Activated T-helper 1 cell treated with anti-CD3 and anti-CD28 coated beads, Interleukin-12 subunit alpha, Interleukin-12 subunit beta, Interleukin-2, Interleukin-4 antibody, amounts not matched to agents 30 ng/mL and 10 ng/mL and 1 ng/mL, durations not matched to agents 14 hours and 24 hours and 36 hours (primary cell): ENCODE measurements at regions not wholly inside any gene's neighbourhood (a gene's known extent, or its start where the extent isn't known, plus 50 kb on each side); places are given as distances from the start of the nearest gene placed in this dataset.
"Not testable (repeated sequence)": the region's sequence is repeated elsewhere in the genome, so short reads cannot be mapped to it uniquely, and the experiment has no call there.

Source experiments
- DNase-seq: peaks from one replicate; pipeline ENCODE4 v3.0.0; 2021; ENCODE audit warnings: low spot score
- H3K27ac Mint-ChIP-seq: one replicate; pipeline ENCODE4 v1.8.0; 2021; ENCODE audit warnings: mild to moderate bottlenecking, mixed read lengths
- H3K27me3 Mint-ChIP-seq: one replicate; pipeline ENCODE4 v1.8.0; 2022; ENCODE audit warnings: mild to moderate bottlenecking, moderate library complexity, mixed read lengths; ENCODE audit not compliant: insufficient read depth
- H3K36me3 Mint-ChIP-seq: one replicate; pipeline ENCODE4 v1.8.0; 2021; ENCODE audit warnings: low read depth, mixed read lengths
- H3K4me1 Mint-ChIP-seq: one replicate; pipeline ENCODE4 v1.8.0; 2021; ENCODE audit warnings: low read depth, mixed read lengths
- H3K4me3 Mint-ChIP-seq: one replicate; pipeline ENCODE4 v1.8.0; 2021; ENCODE audit warnings: mild to moderate bottlenecking, moderate library complexity, mixed read lengths
- H3K9me3 Mint-ChIP-seq: one replicate; pipeline ENCODE4 v1.8.0; 2021; ENCODE audit warnings: mixed read lengths
- intact Hi-C: fragments of 100-400 bp; cut with micrococcal nuclease; formaldehyde crosslinking; loops from one replicate; pipeline ENCODE4 v1.15.1; 2024

DNA sequence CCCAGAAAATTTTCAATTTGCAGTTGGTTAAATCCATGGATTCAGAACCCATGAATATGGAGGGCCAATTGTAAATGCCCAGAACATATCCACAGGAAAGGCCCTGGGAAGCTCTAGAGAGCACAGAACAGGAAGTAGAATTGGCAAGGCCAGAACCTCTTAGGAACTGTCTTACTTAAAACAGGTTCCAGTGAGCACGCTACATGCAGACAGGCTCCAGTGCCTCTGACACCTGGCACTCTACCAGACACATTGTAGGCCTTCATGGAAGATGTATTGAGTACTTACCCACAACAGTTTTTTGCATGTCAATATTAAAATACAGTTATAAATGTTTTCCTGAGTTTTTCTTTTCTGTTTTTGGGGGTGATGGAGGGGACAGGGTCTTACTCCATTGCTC lies 188.2 kb upstream of the FRMD6 start:
- Mint-ChIP-seq H3K4me3 (no peak overlapping the region), H3K27me3 (peaks cover 2% of the 10 kb centered on the region), H3K27ac (no peak overlapping the region), H3K4me1 (no peaks in the 10 kb centered on the region), H3K36me3 (no peaks in the 10 kb centered on the region), H3K9me3 (no peaks in the 10 kb centered on the region)
- intact Hi-C loops = no loop called here
- no peak for DNase-seq

DNA sequence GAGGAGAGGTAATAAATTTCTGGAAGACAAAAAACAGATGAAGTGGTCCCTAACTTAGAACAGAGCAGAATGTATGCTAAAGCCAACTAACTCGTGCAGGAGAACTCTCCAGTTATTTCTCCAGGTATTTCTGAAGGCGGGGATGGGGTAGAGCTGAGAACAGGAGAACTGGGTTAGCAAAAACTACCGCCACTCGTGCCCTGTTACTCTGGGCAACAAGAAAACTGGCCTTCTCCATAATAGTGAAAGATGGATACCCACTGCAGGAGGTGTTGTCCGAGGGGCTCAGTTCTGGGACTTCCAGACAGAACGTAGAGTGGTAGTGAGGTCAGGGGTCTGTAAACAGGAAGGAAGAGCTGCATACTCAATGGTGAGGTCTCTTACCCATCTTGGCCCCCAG lies 187.3 kb upstream of the FRMD6 start:
- Mint-ChIP-seq H3K9me3 (no peaks in the 10 kb centered on the region), H3K4me3 (no peak overlapping the region), H3K36me3 (no peaks in the 10 kb centered on the region), H3K27ac (no peak overlapping the region), H3K4me1 (no peaks in the 10 kb centered on the region), H3K27me3 (peaks cover 2% of the 10 kb centered on the region)
- intact Hi-C loops = no loop called here
- no peak for DNase-seq

DNA sequence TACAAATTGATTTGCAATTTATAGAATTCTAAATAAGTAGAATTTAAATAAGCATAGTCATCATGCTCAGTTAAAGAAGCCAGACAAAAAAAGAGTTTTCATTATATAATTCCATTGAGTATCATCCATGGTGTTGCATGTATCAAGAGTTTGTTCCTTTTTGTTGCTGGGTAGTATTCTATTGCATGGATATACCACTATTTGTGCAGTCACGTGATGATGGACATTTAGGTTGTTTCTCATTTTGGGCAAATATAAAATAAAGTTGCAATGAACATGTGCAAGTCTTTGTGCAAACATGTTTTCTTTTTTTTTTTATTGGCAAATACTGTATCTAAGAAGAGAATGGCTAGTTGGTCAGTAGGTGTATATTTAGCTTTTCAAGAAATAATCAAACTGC lies 186.2 kb upstream of the FRMD6 start:
- Mint-ChIP-seq H3K27me3 (peaks cover 2% of the 10 kb centered on the region), H3K4me3 (no peak overlapping the region), H3K4me1 (no peaks in the 10 kb centered on the region), H3K9me3 (no peaks in the 10 kb centered on the region), H3K27ac (no peak overlapping the region), H3K36me3 (no peaks in the 10 kb centered on the region)
- DNase-seq = no peak
- intact Hi-C loops = no loop called here

DNA sequence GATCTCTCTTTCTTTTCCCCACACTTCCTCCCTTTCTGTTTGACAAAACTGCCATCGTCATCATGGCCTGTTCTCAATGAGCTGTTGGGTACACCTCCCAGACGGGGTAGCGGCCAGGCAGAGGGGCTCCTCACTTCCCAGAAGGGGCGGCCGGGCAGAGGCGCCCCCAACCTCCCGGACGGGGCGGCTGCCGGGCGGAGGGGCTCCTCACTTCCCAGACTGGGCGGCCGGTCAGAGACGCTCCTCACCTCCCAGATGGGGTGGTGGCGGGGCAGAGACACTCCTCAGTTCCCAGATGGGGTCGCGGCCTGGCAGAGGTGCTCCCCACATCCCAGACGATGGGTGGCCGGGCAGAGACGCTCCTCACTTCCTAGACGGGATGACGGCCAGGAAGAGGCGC lies 184.3 kb upstream of the FRMD6 start:
- H3K36me3 Mint-ChIP-seq, H3K4me3 Mint-ChIP-seq, H3K27me3 Mint-ChIP-seq: not testable (repeated sequence)

DNA sequence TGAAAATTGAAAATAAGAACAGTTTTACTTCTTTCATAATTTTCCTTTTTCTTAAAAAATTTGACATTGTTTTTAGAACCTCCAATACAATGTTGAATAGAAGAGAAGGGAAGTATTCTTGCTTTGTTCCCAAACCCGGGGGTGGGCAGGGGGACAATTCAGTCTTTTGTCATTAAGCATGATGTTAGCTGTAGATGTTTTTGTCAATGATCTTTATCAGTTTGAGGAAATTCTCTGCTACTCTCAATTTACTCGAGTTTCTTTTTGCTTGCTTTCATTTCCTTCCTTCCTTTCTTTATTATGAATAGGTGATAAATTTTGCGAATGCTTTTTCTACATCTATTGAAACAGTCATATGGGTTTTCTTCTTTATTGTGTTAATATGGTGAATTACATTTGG lies 183.2 kb upstream of the FRMD6 start:
- H3K4me1 Mint-ChIP-seq = no peaks in the 10 kb centered on the region

More for the DNA sequence above, 184.3 kb upstream of the FRMD6 start:
- H3K4me1 Mint-ChIP-seq, H3K9me3 Mint-ChIP-seq, DNase-seq, H3K27ac Mint-ChIP-seq, intact Hi-C loops: not testable (repeated sequence)

DNA sequence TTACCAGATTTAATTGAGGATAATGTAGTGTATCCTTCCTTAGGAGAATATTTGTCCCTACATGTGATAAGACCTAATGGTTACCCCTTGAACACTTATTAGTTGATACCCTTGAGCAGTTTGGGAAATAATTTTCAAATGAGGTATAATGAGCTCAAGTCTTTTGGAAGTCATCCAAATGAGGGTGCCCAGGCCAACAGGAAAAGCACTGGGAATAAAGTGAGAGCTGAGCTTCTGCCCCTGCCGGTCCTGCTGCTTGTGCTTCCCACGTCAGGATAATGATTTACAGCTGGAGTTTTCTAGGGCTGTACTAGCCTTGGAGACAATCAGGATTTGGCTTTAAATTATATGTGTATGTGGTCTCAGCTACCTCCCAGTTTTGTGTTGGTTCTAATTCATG lies 178.8 kb upstream of the FRMD6 start:
- Mint-ChIP-seq H3K27me3 (peaks cover 10% of the 10 kb centered on the region), H3K4me1 (no peaks in the 10 kb centered on the region), H3K9me3 (no peaks in the 10 kb centered on the region), H3K36me3 (no peaks in the 10 kb centered on the region), H3K4me3 (no peak overlapping the region), H3K27ac (no peak overlapping the region)
- DNase-seq = no peak
- intact Hi-C loops = no loop called here

More for the DNA sequence above, 183.2 kb upstream of the FRMD6 start:
- Mint-ChIP-seq H3K9me3 (no peaks in the 10 kb centered on the region), H3K27me3 (peaks cover 1% of the 10 kb centered on the region), H3K27ac (no peak overlapping the region), H3K4me3 (no peak overlapping the region), H3K36me3 (no peaks in the 10 kb centered on the region)
- intact Hi-C loops = no loop called here
- no peak for DNase-seq

DNA sequence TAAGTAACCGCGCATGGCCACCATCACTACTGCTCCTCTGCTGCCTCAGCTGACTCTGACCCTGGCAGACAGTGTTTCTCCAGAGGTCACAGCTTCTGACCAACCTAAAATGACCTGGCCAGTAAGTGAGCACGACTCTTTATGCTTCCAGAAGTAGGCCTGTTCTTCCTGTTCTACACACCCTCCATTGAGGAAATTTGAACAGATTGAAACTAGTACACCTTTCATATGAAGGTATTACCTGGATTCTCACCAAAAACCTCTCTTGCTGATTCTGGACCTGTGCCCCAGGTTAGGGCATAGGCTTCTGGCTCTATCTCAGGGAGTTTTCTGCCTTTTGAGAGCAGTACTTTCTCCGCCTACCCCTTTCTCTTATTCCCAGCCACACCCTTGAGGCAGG lies 178.4 kb upstream of the FRMD6 start:
- Mint-ChIP-seq H3K4me1 (no peaks in the 10 kb centered on the region), H3K36me3 (no peaks in the 10 kb centered on the region), H3K9me3 (no peaks in the 10 kb centered on the region), H3K4me3 (no peak overlapping the region), H3K27ac (no peak overlapping the region), H3K27me3 (peaks cover 10% of the 10 kb centered on the region)
- DNase-seq = no peak
- intact Hi-C loops = no loop called here

DNA sequence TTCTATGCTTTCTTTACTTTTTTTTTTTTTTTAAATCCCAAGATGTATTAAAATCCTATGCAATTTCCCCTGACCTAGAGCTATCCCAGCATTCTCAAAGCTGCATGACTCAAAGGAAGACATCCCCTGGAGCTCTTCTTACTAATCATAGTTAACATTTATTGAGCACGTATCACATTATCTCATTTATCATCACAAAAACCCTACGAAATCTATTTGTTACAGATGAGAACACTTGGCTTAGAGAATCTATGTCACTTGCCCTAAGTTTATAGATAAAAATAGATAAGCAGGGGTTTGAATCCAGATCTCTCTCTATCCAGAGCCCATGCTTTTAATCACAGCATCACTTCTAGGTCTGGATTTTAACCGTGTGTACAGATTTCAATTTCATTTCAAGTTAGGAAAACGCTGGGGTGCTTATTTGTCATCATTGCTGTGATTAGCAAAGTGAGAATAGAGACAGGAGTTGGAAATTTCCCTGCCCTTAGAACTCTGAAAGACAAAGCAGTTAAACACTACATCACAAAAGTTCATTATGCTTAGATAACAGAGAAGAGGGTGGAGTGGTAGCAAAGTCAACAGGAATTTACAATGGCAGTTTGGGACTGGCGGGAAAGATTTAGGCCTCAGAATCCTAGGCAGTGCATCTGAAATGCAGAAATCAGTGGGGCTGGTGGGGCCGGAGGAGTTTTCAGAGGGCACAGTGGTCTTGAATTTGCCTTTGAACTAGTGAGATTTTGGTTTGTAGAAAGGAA lies 177.7 kb upstream of the FRMD6 start:
- H3K36me3 Mint-ChIP-seq = no peaks in the 10 kb centered on the region

DNA sequence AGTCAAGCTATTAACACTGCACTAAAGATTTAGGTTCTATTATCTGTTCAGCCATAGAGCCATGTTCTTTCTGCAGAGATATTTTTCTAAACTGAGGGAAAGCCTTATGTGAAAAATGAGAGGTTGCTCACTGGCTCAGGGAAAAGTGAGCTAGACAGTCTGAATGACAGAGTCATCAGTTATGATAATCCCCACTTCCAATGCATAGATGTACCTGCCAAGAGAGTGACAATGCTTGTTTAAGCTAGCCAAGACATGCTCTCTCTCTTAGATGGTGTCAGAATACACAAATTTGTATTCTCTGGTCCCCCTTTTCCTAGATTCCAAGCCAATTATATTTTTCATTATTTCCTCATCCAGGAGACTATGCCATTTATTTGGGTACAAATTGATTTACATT lies 176.9 kb upstream of the FRMD6 start:
- H3K9me3 Mint-ChIP-seq = no peaks in the 10 kb centered on the region
- H3K4me3 Mint-ChIP-seq = no peak overlapping the region
- H3K36me3 Mint-ChIP-seq = no peaks in the 10 kb centered on the region
- no peak overlapping the region for H3K27ac Mint-ChIP-seq
- no peak for DNase-seq
- H3K27me3 Mint-ChIP-seq = peaks cover 10% of the 10 kb centered on the region
- intact Hi-C loops = no loop called here
- no peaks in the 10 kb centered on the region for H3K4me1 Mint-ChIP-seq

More for the DNA sequence above, 177.7 kb upstream of the FRMD6 start:
- Mint-ChIP-seq H3K4me3 (no peak overlapping the region), H3K27me3 (peaks cover 10% of the 10 kb centered on the region), H3K9me3 (no peaks in the 10 kb centered on the region), H3K4me1 (no peaks in the 10 kb centered on the region), H3K27ac (no peak overlapping the region)
- no peak for DNase-seq
- intact Hi-C loops = no loop called here

DNA sequence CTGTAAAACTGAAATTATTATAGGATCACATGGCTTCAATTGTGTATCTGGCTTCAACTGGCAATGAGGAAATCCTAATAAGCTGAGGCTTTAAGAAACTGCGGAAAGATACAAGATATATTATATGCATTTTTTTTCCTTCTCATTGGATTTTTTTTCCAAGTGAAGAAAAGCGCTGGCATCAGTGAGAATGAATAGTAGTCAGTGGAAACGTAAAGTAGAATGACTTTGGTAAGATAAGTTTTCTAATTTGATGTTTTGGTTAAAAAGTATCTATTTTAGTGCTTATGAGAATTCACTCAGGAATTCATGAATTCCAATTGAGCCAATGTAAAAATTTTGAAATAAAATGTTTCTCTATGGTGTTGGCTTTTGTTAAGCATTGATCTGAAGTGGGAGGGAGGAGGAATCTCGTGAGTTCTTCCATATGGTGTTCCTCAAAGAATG lies 173.5 kb upstream of the FRMD6 start:
- no peaks in the 10 kb centered on the region for H3K36me3 Mint-ChIP-seq
- H3K27me3 Mint-ChIP-seq = peaks cover 11% of the 10 kb centered on the region
- H3K27ac Mint-ChIP-seq = no peak overlapping the region
- no peaks in the 10 kb centered on the region for H3K9me3 Mint-ChIP-seq
- intact Hi-C loops = no loop called here
- H3K4me1 Mint-ChIP-seq = no peaks in the 10 kb centered on the region
- H3K4me3 Mint-ChIP-seq = no peak overlapping the region
- no peak for DNase-seq

DNA sequence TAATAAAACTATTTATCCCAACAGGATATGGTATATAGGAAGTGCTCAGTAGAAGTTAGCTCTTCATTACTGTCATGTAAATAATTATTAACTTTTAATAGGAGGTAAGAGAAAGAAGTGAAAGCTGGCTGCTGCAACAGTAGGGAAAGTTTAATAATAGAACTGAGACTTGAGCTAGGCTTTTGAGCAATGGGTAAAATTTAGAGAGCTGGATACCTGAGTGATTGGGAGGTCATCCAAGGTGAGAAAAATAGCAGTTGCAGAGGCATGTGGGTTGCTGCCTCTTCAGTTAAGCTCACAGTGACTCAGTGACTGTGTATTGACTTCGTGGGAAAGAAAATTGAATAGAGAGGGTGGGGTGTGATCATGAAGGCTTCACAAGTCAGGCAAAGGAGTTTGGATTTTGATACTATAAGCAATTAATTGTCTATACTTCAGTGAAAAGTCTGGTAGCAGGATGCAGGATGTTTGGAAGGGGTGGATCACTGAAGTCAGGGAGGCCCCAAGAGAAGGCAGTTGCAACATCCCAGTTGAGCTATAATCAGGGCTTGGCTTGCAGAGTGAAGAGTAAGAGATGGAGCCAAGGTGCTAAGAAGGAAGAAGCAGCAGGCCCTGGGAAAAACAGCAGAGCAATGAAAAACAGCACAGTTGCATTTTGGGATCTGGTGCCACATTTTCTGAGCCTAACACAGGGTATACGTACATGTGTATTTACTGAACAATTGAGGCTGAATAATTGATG lies 172.0 kb upstream of the FRMD6 start:
- Mint-ChIP-seq H3K27ac (no peak overlapping the region), H3K4me1 (no peaks in the 10 kb centered on the region), H3K27me3 (peaks cover 7% of the 10 kb centered on the region), H3K4me3 (no peak overlapping the region), H3K36me3 (no peaks in the 10 kb centered on the region), H3K9me3 (no peaks in the 10 kb centered on the region)
- intact Hi-C loops = no loop called here
- no peak for DNase-seq

DNA sequence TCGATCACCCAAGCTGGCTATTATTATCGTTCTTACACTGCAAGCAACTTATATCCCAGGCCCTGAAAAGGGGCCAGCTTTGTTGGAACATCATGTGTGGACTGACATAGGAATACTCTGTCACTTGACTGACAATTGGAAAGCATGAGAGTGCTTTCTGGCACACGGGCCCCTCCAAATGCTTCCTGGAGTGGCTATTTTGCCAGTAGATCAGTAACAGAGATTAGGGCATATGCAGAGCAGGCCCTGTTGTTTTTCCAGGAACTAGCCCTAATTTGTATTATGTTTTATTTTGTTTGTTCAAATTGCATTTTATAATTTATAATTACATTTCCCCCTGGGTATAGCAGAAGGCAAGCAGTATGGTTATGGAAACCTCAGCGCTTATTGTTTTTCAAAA lies 170.1 kb upstream of the FRMD6 start:
- H3K4me3 Mint-ChIP-seq = no peak overlapping the region
- H3K9me3 Mint-ChIP-seq = no peaks in the 10 kb centered on the region
- no peaks in the 10 kb centered on the region for H3K36me3 Mint-ChIP-seq
- intact Hi-C loops = no loop called here
- H3K27me3 Mint-ChIP-seq = peaks cover 5% of the 10 kb centered on the region
- no peaks in the 10 kb centered on the region for H3K4me1 Mint-ChIP-seq
- no peak for DNase-seq
- H3K27ac Mint-ChIP-seq = no peak overlapping the region

DNA sequence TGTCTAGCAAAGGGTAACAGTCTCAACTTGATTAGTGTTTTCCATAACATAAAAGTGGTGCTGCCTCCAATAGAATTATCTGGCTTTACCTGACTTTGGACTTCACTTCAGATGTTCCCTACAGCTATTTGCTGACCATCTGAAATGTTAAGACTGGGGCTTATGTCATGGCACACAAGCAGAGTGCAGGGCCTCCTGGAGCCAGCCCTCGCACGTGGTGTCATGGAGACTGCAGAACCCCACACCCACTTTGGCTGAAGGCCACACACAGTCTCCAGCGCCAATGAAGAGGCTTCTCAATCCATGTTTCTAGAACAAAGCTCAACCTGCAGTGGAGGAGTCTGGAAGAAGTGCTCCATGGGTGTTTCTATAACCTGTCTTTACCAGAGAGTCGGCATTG lies 169.6 kb upstream of the FRMD6 start:
- Mint-ChIP-seq H3K4me3 (no peak overlapping the region), H3K27me3 (peaks cover 5% of the 10 kb centered on the region), H3K9me3 (no peaks in the 10 kb centered on the region), H3K27ac (no peak overlapping the region), H3K36me3 (no peaks in the 10 kb centered on the region), H3K4me1 (no peaks in the 10 kb centered on the region)
- intact Hi-C loops = no loop called here
- no peak for DNase-seq
